ENCODE measurements at regions not wholly inside any gene's neighbourhood (a gene's known extent, or its start where the extent isn't known, plus 50 kb on each side); places are given as distances from the start of the nearest gene placed in this dataset.

- TF ChIP-seq, protein P1, sequence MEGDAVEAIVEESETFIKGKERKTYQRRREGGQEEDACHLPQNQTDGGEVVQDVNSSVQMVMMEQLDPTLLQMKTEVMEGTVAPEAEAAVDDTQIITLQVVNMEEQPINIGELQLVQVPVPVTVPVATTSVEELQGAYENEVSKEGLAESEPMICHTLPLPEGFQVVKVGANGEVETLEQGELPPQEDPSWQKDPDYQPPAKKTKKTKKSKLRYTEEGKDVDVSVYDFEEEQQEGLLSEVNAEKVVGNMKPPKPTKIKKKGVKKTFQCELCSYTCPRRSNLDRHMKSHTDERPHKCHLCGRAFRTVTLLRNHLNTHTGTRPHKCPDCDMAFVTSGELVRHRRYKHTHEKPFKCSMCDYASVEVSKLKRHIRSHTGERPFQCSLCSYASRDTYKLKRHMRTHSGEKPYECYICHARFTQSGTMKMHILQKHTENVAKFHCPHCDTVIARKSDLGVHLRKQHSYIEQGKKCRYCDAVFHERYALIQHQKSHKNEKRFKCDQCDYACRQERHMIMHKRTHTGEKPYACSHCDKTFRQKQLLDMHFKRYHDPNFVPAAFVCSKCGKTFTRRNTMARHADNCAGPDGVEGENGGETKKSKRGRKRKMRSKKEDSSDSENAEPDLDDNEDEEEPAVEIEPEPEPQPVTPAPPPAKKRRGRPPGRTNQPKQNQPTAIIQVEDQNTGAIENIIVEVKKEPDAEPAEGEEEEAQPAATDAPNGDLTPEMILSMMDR (IDR thresholded peaks at IDR 0.05) = no peak
- no peak for TF ChIP-seq POLR2A (IDR thresholded peaks at IDR 0.05)
Observed at GRCh38 chr18:37669991-37670534, 104.5 kb upstream of the CELF4 start.

Data from ovary (tissue), 3 donors.